NCI-H1092 treated with DMSO at 0.1 percent for 48 hours (cell line): ENCODE measurements at regions not wholly inside any gene's neighbourhood (a gene's known extent, or its start where the extent isn't known, plus 50 kb on each side); places are given as distances from the start of the nearest gene placed in this dataset.
A peak's percentile ranks its signal among the peaks of the same experiment; 100 is the strongest.
"Not testable (repeated sequence)": the region's sequence is repeated elsewhere in the genome, so short reads cannot be mapped to it uniquely, and the experiment has no call there.

Source experiments
- DNase-seq: peaks from one replicate; lab custom pipeline; 2025; lab: John Stamatoyannopoulos, UW

- no peak for DNase-seq
Measured at GRCh38 chr2:175686002-175686401, 316.1 kb downstream of the LNPK start.

GRCh38 chr2:175684466-175684865 lies 317.6 kb downstream of the LNPK start:
- no peak for DNase-seq

GRCh38 chr2:175679728-175680127 lies 322.3 kb downstream of the LNPK start:
- no peak for DNase-seq

- DNase-seq = no peak
Measured at GRCh38 chr2:175679231-175679630, 322.8 kb downstream of the LNPK start.

- DNase-seq = peak; percentile 5
Measured at GRCh38 chr2:175677880-175678279, 324.2 kb downstream of the LNPK start.

- DNase-seq = no peak
Measured at GRCh38 chr2:175676813-175677212, 325.3 kb downstream of the LNPK start.

GRCh38 chr2:175668804-175669203 lies 333.3 kb downstream of the LNPK start:
- not testable (repeated sequence) for DNase-seq

GRCh38 chr2:175662335-175662734 lies 339.7 kb downstream of the LNPK start:
- no peak for DNase-seq

- no peak for DNase-seq
Measured at GRCh38 chr2:175648577-175649063, 353.4 kb downstream of the LNPK start.

- DNase-seq = no peak
Measured at GRCh38 chr2:175647058-175647457, 355.0 kb downstream of the LNPK start.

- no peak for DNase-seq
Measured at GRCh38 chr2:175640655-175641054, 361.4 kb downstream of the LNPK start.

- no peak for DNase-seq
Measured at GRCh38 chr2:175633227-175633626, 368.8 kb downstream of the LNPK start.

GRCh38 chr2:175631245-175631623 lies 370.8 kb downstream of the LNPK start:
- no peak for DNase-seq

GRCh38 chr2:175630280-175631244 lies 371.5 kb downstream of the LNPK start:
- DNase-seq = peak; percentile 54

- DNase-seq = no peak
Measured at GRCh38 chr2:175628243-175628642, 373.8 kb downstream of the LNPK start.

- no peak for DNase-seq
Measured at GRCh38 chr2:175627405-175627804, 374.7 kb downstream of the LNPK start.

- no peak for DNase-seq
Measured at GRCh38 chr2:175626796-175627195, 375.3 kb downstream of the LNPK start.

GRCh38 chr2:175624785-175625184 lies 377.3 kb downstream of the LNPK start:
- DNase-seq = no peak

GRCh38 chr2:175624211-175624761 lies 377.8 kb downstream of the LNPK start:
- DNase-seq = no peak

GRCh38 chr2:175621821-175622220 lies 380.2 kb downstream of the LNPK start:
- no peak for DNase-seq

- no peak for DNase-seq
Measured at GRCh38 chr2:175620106-175620505, 382.0 kb downstream of the LNPK start.

- no peak for DNase-seq
Measured at GRCh38 chr2:175619179-175620045, 382.7 kb downstream of the LNPK start.
